ENCODE measurements at regions not wholly inside any gene's neighbourhood (a gene's known extent, or its start where the extent isn't known, plus 50 kb on each side); places are given as distances from the start of the nearest gene placed in this dataset.

GRCh38 chr6:71190809-71191208, 97.8 kb upstream of the OGFRL1 start:
- 0 to 44% (median 19%) methylated on average over 2 to 3 of the region's 3 CpGs; no CpG with 5 or more reads in 1 of the 10 experiments for WGBS, 10 experiments
- ATAC-seq (replicated peaks in 6 of 8) = no peak
- Histone ChIP-seq H3K27ac (no peak overlapping the region), H3K4me3 (no peak overlapping the region), H3K4me1 (replicated peaks in 1 of 2) (peaks cover 2 to 8% of the 10 kb centered on the region in 2 donors)
- in situ Hi-C loops (cut with MboI; ENCODE audit: low pct_unique_long_range_greater_than_20kb in 2 of 9, low sequenced_read_pairs in 9 of 9, unreplicated experiment in 9 of 9) = loop anchor here in 3 of 9 experiments (25.0 kb wide), 2 partner anchors 146 to 321 kb away; no protein-coding TSS in a partner anchor

- no peak for ATAC-seq (replicated peaks in 6 of 8)
- Histone ChIP-seq H3K4me3 (no peak overlapping the region), H3K4me1 (replicated peaks in 1 of 2) (peaks cover 3 to 8% of the 10 kb centered on the region in 2 donors), H3K27ac (no peak overlapping the region)
- WGBS, 10 experiments = 29 to 100% (median 75%) methylated on average over 1 of the region's 1 CpG; no CpG with 5 or more reads in 1 of the 10 experiments
- in situ Hi-C loops (cut with MboI; ENCODE audit: low pct_unique_long_range_greater_than_20kb in 2 of 9, low sequenced_read_pairs in 9 of 9, unreplicated experiment in 9 of 9) = loop anchor here in 3 of 9 experiments (25.0 kb wide), 2 partner anchors 143 to 318 kb away; no protein-coding TSS in a partner anchor
Observed at GRCh38 chr6:71194724-71195123, 93.9 kb upstream of the OGFRL1 start.

GRCh38 chr6:71197267-71197666, 91.3 kb upstream of the OGFRL1 start:
- no peak overlapping the region for H3K27ac ChIP-seq
- ATAC-seq (replicated peaks in 6 of 8) = no peak
- peaks cover 5 to 7% of the 10 kb centered on the region in 2 donors for H3K4me1 ChIP-seq (replicated peaks in 1 of 2)
- in situ Hi-C loops (cut with MboI; ENCODE audit: low pct_unique_long_range_greater_than_20kb in 2 of 9, low sequenced_read_pairs in 9 of 9, unreplicated experiment in 9 of 9) = loop anchor here in 3 of 9 experiments (25.0 kb wide), 2 partner anchors 140 to 315 kb away; no protein-coding TSS in a partner anchor
- WGBS, 10 experiments = 81 to 100% (median 87%) methylated on average over 1 to 7 of the region's 7 CpGs
- no peak overlapping the region for H3K4me3 ChIP-seq

DNA sequence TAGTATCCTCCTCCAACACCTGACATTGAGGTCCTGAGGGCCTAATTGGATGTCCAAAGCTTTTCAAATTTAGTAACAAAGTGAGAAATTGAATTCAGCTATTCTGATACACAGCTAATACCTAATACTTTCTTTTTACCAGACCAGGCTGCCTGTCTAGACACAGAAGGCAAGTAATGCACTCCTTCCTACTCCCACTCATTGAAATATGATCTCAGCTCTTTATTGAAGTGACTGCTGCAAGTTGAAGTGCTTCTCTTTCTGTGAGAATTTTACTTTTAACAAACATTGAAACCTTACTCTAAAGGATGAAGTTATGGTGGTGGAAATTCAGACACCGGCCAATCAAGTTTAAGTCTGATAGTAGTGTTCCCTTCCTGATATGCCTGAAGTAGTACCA, 90.8 kb upstream of the OGFRL1 start:
- no peak for ATAC-seq (replicated peaks in 6 of 8)
- in situ Hi-C loops (cut with MboI; ENCODE audit: low pct_unique_long_range_greater_than_20kb in 2 of 9, low sequenced_read_pairs in 9 of 9, unreplicated experiment in 9 of 9) = loop anchor here in 3 of 9 experiments (25.0 kb wide), 2 partner anchors 140 to 315 kb away; no protein-coding TSS in a partner anchor
- H3K4me1 ChIP-seq (replicated peaks in 1 of 2) = peaks cover 4 to 7% of the 10 kb centered on the region in 2 donors
- no peak overlapping the region for H3K4me3 ChIP-seq
- no peak overlapping the region for H3K27ac ChIP-seq
- 88 to 100% (median 100%) methylated on average over 1 of the region's 1 CpG; no CpG with 5 or more reads in 5 of the 10 experiments for WGBS, 10 experiments

GRCh38 chr6:71198908-71199307, 89.7 kb upstream of the OGFRL1 start:
- H3K27ac ChIP-seq = no peak overlapping the region
- no peak for ATAC-seq (replicated peaks in 6 of 8)
- WGBS, 10 experiments = 88 to 100% (median 100%) methylated on average over 2 of the region's 2 CpGs; no CpG with 5 or more reads in 4 of the 10 experiments
- peaks cover 4 to 7% of the 10 kb centered on the region in 2 donors for H3K4me1 ChIP-seq (replicated peaks in 1 of 2)
- in situ Hi-C loops (cut with MboI; ENCODE audit: low pct_unique_long_range_greater_than_20kb in 2 of 9, low sequenced_read_pairs in 9 of 9, unreplicated experiment in 9 of 9) = loop anchor here in 3 of 9 experiments (25.0 kb wide), 2 partner anchors 138 to 313 kb away; no protein-coding TSS in a partner anchor
- no peak overlapping the region for H3K4me3 ChIP-seq

GRCh38 chr6:71199736-71200135, 88.9 kb upstream of the OGFRL1 start:
- in situ Hi-C loops (cut with MboI; ENCODE audit: low pct_unique_long_range_greater_than_20kb in 2 of 9, low sequenced_read_pairs in 9 of 9, unreplicated experiment in 9 of 9) = loop anchor here in 4 of 9 experiments (25.0 kb wide), 2 partner anchors 138 to 313 kb away; no protein-coding TSS in a partner anchor
- peaks cover 4 to 9% of the 10 kb centered on the region in 2 donors for H3K4me1 ChIP-seq (replicated peaks in 1 of 2)
- H3K4me3 ChIP-seq = no peak overlapping the region
- H3K27ac ChIP-seq = no peak overlapping the region
- peak in 6 of 8 experiments; percentile 67 to 95 (median 82) for ATAC-seq (replicated peaks in 6 of 8)
- WGBS, 10 experiments = 33 to 96% (median 69%) methylated on average over 1 to 2 of the region's 2 CpGs; no CpG with 5 or more reads in 1 of the 10 experiments

DNA sequence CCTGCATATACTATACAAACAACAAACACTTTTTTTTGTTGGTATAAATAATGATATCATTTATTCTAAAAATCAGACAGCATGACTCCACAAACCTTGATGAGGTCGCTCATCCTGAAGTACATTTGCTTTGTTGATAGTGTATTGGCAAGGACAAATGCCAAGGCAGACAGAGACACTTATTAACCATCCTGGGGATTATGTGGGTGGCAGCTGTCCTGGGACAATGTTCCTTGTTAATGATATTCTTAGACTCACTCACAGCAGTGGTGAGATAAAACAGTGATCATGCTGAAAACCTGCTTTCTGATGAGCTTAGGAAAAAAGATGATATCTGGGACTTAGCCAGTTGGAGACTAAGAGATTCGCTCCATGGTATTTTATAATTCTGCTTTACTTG, 85.4 kb upstream of the OGFRL1 start:
- WGBS, 10 experiments = 40 to 100% (median 92%) methylated on average over 1 to 2 of the region's 2 CpGs; no CpG with 5 or more reads in 2 of the 10 experiments
- ATAC-seq (replicated peaks in 6 of 8) = no peak
- in situ Hi-C loops (cut with MboI; ENCODE audit: low pct_unique_long_range_greater_than_20kb in 2 of 9, low sequenced_read_pairs in 9 of 9, unreplicated experiment in 9 of 9) = loop anchor here in 1 of 9 experiments (25.0 kb wide), 1 partner anchor 134 kb away; no protein-coding TSS in a partner anchor
- Histone ChIP-seq H3K27ac (no peak overlapping the region), H3K4me3 (no peak overlapping the region), H3K4me1 (replicated peaks in 1 of 2) (peaks cover 10 to 14% of the 10 kb centered on the region in 2 donors)

DNA sequence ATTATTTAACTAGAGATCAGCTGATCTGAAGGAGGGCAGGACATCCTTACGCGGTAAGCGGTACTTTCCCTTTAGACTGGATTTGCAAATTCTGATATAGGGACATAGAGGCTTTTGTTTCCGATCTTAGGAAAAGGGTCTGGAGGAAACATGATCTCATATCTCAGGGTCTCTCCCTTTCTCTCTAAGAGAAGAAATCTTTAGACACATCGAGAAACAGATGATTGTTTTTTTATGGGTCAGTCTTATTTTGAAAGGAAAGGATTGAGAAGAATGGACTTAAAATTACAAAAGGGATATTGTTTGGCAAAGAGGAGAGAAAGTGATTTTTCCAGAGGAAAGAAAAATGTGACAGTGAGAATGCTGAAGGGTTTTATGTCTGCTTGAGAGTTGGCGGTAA, 83.9 kb upstream of the OGFRL1 start:
- Histone ChIP-seq H3K4me1 (replicated peaks in 1 of 2) (peaks cover 9 to 14% of the 10 kb centered on the region in 2 donors), H3K4me3 (no peak overlapping the region), H3K27ac (no peak overlapping the region)
- in situ Hi-C loops (cut with MboI; ENCODE audit: low pct_unique_long_range_greater_than_20kb in 2 of 9, low sequenced_read_pairs in 9 of 9, unreplicated experiment in 9 of 9) = loop anchor here in 1 of 9 experiments (25.0 kb wide), 1 partner anchor 133 kb away; no protein-coding TSS in a partner anchor
- no peak for ATAC-seq (replicated peaks in 6 of 8)
- 62 to 100% (median 82%) methylated on average over 1 to 6 of the region's 6 CpGs for WGBS, 10 experiments

DNA sequence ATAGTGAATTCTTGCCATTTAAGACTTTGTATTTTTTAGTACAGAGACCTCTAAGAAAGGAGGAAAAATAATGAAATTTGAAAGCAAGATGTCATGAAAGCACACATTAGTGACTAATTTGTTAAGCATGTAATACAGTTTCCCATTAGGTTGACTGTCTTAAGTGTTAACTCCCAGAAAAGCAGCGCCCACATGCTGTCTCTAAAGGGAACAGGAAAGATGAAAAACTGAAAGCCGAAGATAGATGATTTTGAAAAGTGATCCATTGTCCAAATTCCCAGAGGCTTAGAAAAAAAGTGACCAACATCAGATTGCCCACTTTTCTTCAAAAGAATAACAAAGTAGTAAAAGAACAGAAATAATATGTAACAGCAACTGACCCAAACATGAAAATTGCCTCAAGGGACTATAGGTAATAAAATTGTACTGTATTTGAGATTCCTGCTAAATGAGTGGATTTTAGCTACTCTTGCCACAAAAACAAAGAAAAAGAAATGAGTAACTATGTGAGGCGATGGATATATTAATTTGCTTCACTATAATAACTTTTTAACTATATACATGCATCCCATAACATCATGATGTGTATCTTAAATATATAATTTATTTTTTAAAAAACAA, 83.2 kb upstream of the OGFRL1 start:
- Histone ChIP-seq H3K27ac (no peak overlapping the region), H3K4me3 (no peak overlapping the region), H3K4me1 (replicated peaks in 1 of 2) (peaks cover 3 to 9% of the 10 kb centered on the region in 2 donors)
- ATAC-seq (replicated peaks in 6 of 8) = no peak
- in situ Hi-C loops (cut with MboI; ENCODE audit: low pct_unique_long_range_greater_than_20kb in 2 of 9, low sequenced_read_pairs in 9 of 9, unreplicated experiment in 9 of 9) = loop anchor here in 1 of 9 experiments (25.0 kb wide), 1 partner anchor 132 kb away; no protein-coding TSS in a partner anchor
- WGBS, 10 experiments = 29 to 97% (median 88%) methylated on average over 1 to 3 of the region's 3 CpGs

DNA sequence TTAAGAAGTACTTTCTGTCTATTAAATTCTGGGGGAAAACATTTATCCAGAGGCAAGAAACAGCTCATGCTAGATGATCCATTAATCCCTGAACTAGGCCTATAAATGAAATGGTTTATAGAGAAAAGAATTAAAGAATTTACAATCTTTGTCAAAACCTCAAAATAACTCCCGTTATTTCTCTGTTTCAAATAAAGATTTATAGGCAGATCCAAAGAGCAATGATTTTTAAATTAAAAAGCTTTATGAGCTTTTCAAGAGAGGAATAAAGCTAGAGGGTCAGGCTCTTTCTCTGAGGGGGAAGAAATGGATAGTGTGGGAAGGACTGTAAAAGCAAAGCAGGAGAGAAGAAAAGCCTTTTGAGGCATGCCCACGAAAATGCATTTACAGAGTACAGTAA, 82.5 kb upstream of the OGFRL1 start:
- Histone ChIP-seq H3K4me1 (replicated peaks in 1 of 2) (peaks cover 3 to 9% of the 10 kb centered on the region in 2 donors), H3K4me3 (no peak overlapping the region), H3K27ac (no peak overlapping the region)
- no peak for ATAC-seq (replicated peaks in 6 of 8)
- in situ Hi-C loops (cut with MboI; ENCODE audit: low pct_unique_long_range_greater_than_20kb in 2 of 9, low sequenced_read_pairs in 9 of 9, unreplicated experiment in 9 of 9) = loop anchor here in 1 of 9 experiments (25.0 kb wide), 1 partner anchor 131 kb away; no protein-coding TSS in a partner anchor
- WGBS, 10 experiments = 23 to 94% (median 55%) methylated on average over 1 to 2 of the region's 2 CpGs

GRCh38 chr6:71209206-71209605, 79.4 kb upstream of the OGFRL1 start:
- 10 to 100% (median 93%) methylated on average over 1 of the region's 1 CpG; no CpG with 5 or more reads in 1 of the 10 experiments for WGBS, 10 experiments
- no peak for ATAC-seq (replicated peaks in 6 of 8)

DNA sequence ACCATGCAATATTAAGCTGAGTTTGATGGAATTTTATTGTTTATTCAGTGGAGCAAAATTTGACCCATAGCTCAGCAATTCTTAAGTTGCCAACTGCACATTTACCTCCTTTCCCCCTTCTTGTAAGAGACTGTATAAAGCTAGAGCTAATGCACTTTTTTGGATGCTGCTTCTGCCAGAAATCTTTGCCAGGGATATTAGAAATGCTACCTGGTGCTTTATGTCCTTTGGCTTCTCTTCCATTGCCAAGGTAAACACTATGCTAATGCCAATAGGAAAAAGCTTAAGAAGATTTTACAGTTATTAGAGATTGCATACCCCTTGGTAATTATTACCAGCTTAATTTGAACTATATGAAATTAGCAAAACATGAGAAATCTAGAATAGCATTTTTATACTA, 79.0 kb upstream of the OGFRL1 start:
- Histone ChIP-seq H3K4me3 (no peak overlapping the region), H3K27ac (no peak overlapping the region), H3K4me1 (replicated peaks in 1 of 2) (peaks cover 1 to 9% of the 10 kb centered on the region in 2 donors)
- no peak for ATAC-seq (replicated peaks in 6 of 8)
- in situ Hi-C loops (cut with MboI; ENCODE audit: low pct_unique_long_range_greater_than_20kb in 2 of 9, low sequenced_read_pairs in 9 of 9, unreplicated experiment in 9 of 9) = loop anchor here in 1 of 9 experiments (25.0 kb wide), 1 partner anchor 128 kb away; no protein-coding TSS in a partner anchor

More at GRCh38 chr6:71209206-71209605, 79.4 kb upstream of the OGFRL1 start:
- no peak overlapping the region for H3K4me3 ChIP-seq
- H3K27ac ChIP-seq = no peak overlapping the region
- H3K4me1 ChIP-seq (replicated peaks in 1 of 2) = peaks cover 3 to 9% of the 10 kb centered on the region in 2 donors
- in situ Hi-C loops (cut with MboI; ENCODE audit: low pct_unique_long_range_greater_than_20kb in 2 of 9, low sequenced_read_pairs in 9 of 9, unreplicated experiment in 9 of 9) = loop anchor here in 1 of 9 experiments (25.0 kb wide), 1 partner anchor 128 kb away; no protein-coding TSS in a partner anchor

DNA sequence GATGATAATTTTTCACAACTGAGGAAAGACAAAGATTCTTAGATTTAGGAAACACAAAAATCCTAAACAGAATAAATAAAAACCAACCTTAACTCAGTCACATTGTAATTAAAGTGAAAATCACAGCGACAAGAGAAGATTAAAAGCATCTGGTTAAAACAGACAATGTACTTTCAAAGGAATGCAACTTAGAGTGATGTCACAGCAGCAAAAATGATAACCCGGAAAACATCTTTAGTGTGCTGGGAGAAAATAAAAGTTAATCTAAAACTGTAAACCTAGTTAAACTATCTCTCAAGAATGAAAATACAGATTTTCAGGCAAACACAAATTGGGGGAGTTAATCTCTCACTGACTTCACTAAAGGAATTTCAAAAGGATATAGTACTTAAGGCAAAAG, 76.8 kb upstream of the OGFRL1 start:
- no peak for ATAC-seq (replicated peaks in 6 of 8)
- Histone ChIP-seq H3K27ac (no peak overlapping the region), H3K4me1 (replicated peaks in 1 of 2) (no peaks in the 10 kb centered on the region), H3K4me3 (no peak overlapping the region)
- 18 to 100% (median 90%) methylated on average over 1 to 2 of the region's 2 CpGs; no CpG with 5 or more reads in 1 of the 10 experiments for WGBS, 10 experiments
- in situ Hi-C loops (cut with MboI; ENCODE audit: low pct_unique_long_range_greater_than_20kb in 2 of 9, low sequenced_read_pairs in 9 of 9, unreplicated experiment in 9 of 9) = loop anchor here in 1 of 9 experiments (25.0 kb wide), 1 partner anchor 126 kb away; no protein-coding TSS in a partner anchor

Measured in motor neuron (in vitro differentiated cells).